EH (cell line): ENCODE measurements at regions not wholly inside any gene's neighbourhood (a gene's known extent, or its start where the extent isn't known, plus 50 kb on each side); places are given as distances from the start of the nearest gene placed in this dataset.
A peak's percentile ranks its signal among the peaks of the same experiment; 100 is the strongest.

Experiments used
- DNase-seq: peaks from one replicate; pipeline ENCODE4 v3.0.0-alpha.2; 2015; ENCODE audit warnings: low read depth

DNA sequence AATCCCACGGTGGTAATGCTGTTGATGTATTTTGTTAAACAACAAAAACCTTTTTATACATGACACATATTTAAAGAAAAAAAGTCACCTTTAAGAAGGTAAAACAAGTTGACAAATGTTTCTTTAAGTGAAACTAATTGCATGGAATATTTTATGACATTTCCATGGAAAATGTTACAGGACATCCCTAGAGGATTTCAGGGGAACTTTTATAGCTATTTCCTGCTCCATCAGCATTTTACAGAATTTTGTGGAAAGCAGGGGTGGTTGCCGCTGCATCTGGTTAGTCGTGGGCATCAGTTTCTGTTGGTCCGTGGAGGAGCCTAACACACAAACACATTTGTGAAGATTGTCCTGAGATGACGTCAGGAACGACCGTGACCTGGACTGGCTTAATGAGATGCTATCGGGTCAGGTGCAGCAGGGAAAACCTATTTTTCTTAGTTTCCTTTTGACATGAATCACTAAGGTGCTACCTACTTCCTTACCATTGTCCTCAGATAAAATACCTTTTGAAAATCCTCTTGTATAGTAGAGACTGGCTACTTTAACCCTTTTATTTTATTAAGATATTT, 305.1 kb downstream of the MAP2K6 start:
- no peak for DNase-seq

DNA sequence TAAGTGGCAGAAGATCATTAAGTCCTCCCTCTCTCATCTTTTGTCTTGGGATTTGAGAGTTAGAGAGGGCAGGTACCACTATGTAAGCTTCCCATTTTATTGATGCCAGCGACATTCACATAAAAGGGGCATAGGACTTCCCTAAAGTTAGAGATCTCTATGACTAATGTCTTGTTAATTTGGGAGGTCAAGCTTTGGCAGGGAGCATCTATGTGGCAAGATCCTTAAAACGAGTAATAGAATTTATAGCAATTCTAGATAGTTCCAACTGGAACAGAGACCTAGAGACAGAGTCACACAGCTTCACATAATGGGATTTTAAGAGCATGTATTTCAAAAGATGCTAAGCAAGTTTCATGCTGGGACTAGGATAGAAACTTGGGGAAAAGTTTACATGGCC, 308.0 kb downstream of the MAP2K6 start:
- no peak for DNase-seq

DNA sequence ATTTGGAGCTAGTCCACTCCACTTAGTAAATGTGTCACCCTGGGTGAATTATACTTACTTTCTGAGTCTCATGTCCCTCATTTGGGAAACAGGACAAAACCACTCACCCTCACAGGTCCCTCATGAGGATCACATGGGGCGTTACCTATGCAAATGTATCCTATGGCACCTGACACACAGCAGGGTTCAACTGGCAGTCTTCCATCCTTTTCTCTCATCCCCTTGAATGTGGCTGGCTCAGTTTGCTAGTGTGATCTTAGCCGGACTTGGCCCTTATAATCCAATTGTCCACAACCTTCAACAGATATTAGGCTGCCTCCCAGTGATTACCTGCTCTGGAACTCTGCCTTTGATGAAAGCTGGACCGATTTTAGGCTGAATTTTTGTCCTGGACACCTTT, 308.8 kb downstream of the MAP2K6 start:
- DNase-seq, result no peak

DNA sequence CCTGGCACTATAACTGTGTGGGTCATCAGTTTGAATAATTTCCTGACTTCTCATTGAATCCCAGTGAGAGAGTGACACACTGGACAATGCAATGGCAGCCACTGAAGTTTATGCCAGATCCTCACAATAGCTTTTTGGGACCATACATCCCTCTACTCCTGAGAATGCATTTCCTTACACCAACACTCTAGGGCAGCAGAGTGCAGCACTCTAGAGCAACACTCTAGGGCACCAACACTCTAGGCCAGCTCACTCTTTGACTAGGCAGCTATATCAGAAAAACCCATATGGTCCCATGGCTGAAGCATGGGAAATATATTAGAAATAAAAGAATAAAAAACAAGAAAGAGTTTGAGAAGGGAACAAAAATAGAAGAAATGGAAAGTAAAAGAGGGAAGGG, 309.2 kb downstream of the MAP2K6 start:
- DNase-seq, result peak; percentile 29

DNA sequence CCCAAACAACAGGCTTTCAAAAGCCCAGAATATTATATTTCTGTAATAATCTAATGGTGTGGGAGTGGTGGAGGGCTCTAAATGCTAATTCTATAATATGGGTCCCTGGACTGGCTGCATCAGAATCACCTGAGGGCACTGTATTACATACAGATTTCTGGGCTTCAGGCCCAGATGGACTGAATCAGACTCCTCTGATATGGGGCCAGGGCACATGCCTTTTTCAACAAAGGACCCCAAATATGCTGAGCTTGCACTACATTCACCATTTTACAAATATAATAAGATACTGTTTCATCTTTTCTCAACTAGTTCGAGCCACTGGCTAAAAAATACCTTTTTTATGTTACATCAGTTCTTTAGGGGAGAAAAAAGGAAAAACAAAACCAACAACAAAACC, 309.7 kb downstream of the MAP2K6 start:
- DNase-seq, result no peak

DNA sequence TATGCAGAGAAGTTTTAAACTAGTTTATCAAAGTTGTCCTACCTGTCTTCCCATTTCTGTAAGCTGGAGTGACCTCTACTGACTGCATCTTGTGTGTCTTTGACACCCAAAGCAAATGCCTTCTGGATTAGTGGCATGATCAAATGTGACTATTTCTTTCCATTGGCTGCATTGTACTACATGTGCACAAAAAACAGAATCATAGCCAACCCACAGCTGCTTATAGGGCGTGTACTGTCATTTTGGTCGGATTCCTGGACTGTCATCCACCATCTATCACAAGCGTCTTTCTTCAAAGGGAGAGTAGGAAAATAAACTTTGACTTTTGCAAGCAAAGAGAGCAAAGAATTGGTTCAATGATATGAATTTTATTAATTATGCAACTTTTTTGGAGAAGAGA, 310.6 kb downstream of the MAP2K6 start:
- DNase-seq, result no peak

DNA sequence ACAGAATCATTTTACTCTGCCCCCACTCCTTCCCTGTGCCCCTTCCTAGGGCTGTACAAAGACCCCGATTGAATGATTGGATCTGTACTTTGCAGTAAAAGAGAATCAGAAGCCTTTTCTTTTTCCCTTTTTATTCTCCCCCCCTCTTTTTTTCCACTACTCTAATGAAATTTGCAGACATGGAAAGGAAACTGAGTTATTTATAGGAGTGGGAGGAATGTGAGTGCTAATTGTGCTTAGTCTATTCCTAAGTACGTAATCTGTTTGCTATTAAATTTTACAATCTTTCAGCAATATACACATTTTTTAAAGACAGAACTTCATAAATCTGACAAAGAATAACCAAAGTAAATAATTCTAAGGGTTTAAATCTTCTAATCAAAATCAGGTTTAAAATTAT, 314.3 kb downstream of the MAP2K6 start:
- DNase-seq, result peak; percentile 49

DNA sequence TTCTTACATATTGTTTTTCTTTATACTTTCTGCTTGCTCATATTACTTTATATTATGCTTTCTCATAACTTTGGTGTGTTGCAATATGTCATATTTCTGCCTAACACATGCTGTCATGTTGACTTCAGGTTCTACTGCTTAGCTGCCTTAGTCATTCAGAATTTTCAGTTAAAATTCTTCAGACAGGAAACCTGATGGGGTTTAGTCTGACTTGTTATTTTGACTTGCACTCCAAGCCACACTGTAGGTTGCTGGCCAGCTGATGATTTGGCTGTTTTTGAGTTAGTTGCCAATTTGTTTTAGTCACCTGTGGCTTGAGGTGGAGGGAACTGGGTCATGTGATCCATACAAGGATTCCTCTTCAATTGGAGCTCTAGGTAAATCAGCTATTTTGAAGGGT, 315.4 kb downstream of the MAP2K6 start:
- peak; percentile 41 for DNase-seq

DNA sequence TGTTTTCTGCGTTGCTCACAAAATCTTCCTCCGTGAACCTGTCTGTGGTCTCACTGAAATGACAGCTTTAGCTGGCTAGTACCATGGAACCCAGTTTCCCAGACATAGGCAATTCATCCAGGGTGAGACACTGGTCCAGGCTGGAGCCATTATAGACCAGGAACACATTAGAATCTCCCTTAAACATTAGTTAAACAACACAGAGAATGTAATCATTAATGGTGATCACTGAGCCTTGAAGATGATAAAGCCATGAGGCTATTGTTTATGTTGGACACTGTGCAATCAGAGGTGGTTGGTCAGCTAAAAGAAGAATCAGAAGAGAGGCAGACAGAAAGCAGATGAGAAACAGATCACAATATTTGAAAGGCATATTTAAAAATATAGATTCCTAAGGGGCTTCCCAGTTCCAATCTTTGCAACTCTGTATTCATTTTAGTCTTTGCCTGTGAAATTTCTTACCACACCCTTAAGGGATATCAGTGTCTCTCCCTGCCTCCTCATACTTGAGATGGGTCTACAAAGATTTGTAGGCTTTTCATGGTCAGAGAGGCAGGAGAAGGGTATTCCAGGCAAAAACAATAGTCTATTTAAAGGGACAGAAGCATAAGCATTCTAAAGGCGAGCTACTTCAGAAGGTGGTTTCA, 317.9 kb downstream of the MAP2K6 start:
- DNase-seq, result peak; percentile 43

DNA sequence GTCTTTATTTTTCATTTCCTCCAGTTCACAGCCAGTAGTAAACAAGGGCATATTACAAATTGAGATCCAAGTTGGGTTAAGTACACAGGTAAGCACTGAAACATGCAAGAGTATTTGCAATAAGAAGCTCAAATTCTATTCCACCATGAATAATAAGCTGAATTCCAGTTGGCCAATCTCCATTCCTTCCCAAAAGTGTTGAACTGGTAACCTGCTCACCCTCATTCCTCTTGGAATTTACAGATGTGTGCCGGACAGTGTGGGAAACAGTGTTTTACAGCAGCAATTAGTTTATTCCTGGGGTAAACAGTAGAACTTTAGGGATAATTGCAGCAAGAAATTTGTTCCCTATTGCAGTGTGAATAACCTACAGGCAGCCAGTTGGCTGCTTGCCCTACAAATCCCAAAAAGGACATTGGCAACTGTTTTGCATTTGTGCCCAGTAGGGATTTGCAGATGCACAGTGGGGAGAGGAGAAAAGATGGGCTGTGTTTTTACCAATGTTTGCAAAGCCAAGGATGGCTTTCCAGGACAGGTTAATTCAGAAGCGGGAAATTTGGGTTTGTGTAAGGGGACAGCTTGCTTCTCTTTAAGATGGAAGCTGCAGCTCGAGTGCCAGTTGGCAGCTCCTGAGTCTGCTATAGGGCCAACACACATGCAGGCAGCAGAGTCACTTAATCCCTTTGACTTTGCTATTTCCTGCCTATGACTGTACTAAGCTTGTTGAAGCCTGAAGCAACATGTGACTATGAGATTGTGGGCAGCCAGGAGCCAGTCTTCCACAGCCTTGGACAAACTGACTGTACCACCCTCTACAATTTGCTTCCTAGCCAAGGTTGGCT, 318.9 kb downstream of the MAP2K6 start:
- DNase-seq, result peak; percentile 87

DNA sequence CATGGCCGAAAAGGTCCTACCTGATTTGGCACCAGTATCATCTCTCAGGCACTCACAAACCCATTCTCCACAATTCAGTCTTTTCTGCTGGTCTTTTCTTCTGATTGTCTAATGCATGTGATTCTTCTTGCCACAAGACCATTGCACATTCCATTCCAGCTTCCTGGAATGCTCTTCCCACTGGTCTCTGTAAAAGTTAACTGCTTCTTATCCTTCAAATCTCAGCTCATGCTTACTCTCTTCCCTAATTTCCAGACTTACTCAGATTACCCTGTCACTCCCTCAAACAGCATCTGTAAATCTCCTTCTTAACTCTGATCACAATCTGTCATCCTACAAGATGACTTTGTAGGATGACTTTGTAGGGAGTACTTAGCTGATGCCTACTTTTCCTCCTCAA, 320.2 kb downstream of the MAP2K6 start:
- DNase-seq, result peak; percentile 76

DNA sequence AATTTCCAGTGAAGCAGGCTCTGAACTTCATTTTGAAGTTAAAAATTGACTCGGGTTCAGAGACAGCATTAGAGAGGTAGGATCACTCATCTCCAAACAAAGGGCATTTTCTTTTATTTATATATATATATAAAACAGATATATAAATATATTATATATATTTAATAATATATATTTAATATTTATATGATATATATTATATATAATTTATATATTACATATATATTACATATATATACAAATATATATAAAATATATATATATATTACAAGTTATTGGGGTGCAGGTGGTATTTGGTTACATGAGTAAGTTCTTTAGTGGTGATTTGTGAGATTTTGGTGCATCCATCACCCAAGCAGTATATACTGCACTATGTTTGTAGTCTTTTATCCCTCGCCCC, 320.8 kb downstream of the MAP2K6 start:
- no peak for DNase-seq

DNA sequence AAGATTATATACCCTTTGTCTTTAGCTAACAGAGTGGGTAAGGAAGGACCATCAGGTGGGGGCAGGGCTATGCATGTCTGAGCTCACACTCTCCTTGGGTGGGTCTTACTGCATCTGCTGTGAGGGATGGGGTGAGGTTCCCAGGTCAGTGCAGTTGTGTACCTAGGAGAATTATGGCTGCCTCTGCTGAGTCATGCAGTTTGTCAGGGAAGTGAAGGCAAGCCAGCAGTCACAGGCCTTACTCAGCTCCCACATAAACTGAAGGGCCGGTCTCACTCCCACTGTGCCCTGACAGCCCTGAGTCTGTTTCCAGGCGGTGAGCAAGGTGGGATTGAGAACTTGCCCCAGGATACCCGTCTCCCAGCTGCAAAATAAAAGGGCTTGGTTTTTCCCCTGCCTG, 328.6 kb downstream of the MAP2K6 start:
- DNase-seq, result peak; percentile 33

DNA sequence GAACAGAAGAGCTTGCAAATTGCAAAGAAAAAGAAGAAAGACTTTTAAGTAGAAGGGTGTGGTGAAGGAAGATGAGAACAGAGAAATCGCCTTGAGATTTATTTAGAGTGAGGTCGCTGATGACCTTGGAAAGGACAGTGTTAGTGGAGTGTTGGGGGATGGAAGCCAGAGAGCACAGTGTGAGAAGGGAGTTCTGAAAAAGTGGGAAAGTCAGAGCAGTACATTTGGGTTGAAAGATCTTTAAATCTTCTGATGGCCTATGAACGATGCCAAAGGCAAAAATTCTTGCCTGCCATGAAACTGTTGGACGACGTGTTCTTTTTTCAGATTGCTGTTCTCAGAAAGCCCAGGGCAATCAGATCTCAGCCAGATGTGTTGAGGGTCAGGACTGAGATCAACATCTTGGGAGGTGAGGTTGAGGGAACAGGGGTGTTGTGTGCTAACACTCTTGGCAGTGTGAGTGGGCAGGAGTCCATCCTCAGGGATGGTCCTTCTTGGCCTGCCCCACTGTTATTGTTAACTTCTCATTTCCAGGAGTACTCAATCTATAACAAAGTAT, 330.1 kb downstream of the MAP2K6 start:
- DNase-seq, result no peak

DNA sequence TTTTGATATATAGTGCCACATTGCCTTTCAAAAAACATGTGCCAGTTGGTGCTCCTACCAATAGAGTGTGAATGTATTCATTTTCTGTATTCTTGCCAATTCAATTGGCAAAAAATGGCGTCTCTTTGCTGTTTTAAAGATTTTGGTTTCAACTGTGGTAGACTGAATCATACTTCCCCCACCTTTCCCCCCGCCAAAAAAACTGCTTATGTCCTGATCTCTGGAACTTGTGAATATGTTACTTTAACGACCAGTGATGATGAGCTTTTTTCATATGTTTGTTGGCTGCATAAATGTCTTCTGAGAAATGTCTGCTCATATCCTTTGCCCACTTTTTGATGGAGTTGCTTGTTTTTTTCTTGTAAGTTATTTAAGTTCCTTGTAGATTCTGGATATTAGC, 325.1 kb upstream of the KCNJ16 start:
- DNase-seq, result no peak

DNA sequence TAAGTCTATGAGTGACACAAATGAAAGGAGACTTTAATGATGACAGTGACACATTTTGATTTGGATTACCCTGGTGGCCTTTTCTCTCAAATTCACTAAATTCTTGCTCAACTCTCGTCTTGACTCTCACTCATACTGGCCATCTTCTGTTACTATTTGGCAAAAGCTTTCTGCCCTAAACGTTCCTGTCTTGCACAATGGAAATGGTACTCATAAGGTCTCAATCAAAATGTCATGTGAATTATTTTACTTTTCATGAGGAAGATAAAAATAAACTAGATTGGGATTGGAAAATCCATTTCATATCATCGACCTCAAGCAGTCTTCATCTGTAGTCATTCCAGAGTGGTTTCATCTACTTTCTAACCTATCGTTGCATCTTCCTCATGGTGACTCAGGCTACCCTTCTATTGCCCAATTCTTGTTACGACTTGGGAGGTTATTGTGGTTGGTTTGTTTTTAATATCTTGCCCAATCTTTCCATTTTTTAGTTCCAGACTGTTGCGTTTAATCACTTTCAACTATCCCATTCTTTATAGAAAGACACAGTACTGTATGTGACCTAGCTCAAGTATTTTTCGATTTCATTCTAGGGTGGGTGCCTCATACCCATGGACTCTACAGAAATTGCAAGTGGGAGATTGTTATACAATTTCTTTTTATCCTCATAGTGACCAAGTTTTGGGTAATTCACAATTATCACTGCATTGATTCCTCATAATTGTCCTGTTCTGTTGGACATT, 317.2 kb upstream of the KCNJ16 start:
- peak; percentile 97 for DNase-seq

DNA sequence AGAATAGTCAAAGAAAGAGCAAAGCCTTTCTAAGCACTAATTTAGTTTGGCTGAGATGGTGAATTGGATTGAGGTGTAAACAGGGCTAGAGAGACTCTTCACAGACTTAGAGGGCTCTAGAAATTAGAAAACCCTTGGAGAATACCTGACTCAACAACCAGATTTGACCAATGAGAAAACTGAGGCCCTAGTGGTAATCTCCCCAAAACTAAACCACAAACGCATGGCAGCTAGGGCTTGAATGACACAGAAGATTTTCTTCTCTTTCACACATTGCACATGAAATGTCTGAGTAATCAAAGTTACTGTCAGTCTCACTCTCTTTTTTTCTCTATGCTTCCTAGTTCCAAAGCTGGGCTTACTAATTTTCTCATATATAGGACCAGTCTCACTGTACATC, 314.5 kb upstream of the KCNJ16 start:
- no peak for DNase-seq

DNA sequence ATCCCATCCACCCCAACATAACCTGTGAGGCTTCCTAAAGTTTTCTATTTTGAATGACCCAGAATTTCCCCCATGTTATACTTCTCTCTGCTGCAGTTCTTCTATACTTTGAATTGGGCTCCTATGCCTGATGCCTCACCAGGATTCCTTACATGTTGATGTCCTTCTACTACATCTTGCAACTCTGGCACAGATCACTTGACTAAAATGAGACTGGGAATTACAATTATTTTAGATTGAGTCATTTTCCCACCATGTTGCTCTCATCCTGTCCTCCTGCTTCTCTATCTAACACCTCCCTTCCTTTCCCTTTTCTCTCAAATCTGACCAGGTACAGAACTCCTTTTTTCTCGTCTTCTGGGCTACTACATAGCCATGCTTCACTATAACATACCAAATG, 314.0 kb upstream of the KCNJ16 start:
- peak; percentile 68 for DNase-seq

DNA sequence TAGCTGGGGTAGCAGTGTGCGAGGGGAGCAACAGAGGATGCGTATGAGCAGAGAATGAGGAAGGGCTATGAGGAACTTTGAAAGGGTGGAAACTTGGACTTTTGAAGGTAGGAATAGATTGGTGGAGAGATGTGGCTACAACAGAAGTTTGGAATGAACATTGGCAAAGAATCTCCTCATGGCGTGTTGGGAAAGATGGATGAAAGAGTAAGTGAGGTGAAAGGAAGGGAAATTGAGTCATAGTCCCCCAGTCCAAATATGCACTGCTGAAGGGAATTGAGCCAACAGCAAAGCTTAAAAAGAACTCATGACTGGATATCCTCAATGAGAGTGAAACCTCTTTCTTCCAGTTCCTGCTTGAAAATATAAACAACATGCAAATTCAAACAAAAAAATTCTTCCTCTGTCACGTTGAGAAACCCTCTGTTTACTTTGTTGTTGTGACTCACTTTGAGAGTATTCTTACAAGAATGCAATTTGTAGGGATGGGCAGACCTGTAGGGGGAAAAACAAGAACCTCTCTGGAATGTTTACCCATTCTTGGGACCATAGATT, 313.2 kb upstream of the KCNJ16 start:
- DNase-seq, result peak; percentile 97

DNA sequence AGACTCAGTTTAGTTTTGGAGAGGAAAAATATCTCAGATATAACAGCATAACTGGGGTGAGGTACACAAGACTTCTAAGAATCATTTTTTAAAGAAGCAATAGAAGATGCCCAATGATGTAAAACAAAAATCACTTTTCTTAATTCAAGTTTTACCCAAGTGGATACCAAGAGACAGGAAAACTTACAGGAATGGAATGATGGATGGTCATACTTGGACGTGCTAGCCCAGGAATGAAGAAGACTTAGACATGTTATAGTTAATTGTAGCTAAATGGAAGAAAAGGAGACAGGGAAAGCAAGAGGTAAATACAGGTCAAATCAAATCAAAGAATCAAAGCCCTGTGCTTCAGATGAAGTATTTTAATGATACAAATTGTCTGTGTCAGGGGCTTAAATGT, 312.7 kb upstream of the KCNJ16 start:
- DNase-seq, result peak; percentile 72

DNA sequence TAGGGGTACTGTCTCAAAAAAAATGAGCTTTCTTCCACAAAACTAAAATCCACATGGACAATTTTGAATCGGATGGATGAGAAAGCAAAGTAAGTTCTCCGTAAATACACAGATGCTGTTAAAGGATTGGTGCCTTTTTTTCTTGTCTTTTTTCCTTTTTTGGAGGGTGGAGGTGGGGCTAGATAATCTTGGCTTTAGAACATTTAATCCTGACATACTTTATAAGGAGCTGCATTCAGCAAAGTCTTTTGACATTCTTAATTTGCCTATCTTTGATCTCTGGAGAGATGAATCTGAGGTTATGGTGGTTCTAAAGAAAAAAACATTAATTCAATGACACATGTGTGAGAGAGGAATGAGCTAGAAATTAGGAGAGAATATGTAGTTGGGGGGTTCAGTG, 312.3 kb upstream of the KCNJ16 start:
- DNase-seq, result no peak

DNA sequence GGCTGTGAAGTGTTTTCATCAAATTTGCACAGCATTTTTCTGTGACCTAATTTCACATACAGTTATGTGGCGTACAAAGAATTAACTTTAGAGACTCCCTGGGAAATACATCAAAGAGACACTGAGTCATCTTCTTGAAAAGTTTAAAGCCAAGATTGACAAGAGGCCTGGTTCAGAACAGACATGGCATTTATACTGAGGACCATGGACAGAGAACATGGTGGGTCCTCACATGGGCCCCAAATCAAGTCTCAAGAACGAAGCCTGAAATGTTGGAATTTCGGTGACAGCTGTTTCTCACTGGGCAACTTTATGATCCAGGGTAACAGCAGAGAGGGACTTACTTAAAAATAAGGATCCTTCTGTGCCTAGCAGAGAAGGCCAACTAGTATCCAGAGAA, 311.5 kb upstream of the KCNJ16 start:
- peak; percentile 55 for DNase-seq
